Panc1 (cell line): ENCODE measurements at regions not wholly inside any gene's neighbourhood (a gene's known extent, or its start where the extent isn't known, plus 50 kb on each side); places are given as distances from the start of the nearest gene placed in this dataset.

Experiments
- ATAC-seq: fragments of 200-7000 bp; cut with Tn5 transposase; 2 replicates; pipeline ENCODE4 v1.9.1; 2020; ENCODE audit warnings: mild to moderate bottlenecking, moderate library complexity
- BruUV-seq: library from RNA; stranded (reverse); fragments of 400-500 nt; replicated peaks from 2 replicates; lab custom pipeline; 2021; lab: Mats Ljungman, UMichigan
- CTCF ChIA-PET: fragments of 300-600 bp; sonication (Branson Sonifier 250); formaldehyde crosslinking; loops from one replicate; lab custom pipeline; 2022; ENCODE audit warnings: antibody characterized with exemption; lab: Charles Lee
- POLR2A ChIA-PET: fragments of 300-600 bp; sonication (Branson Sonifier 250); formaldehyde crosslinking; loops from one replicate; lab custom pipeline; 2022; ENCODE audit warnings: antibody characterized with exemption; lab: Charles Lee
- DNase-seq: peaks from one replicate; pipeline ENCODE4 v3.0.0-alpha.2; 2010; ENCODE audit warnings: low read depth, low spot score
- H3K27ac ChIP-seq: 2 replicates; pipeline ENCODE4 v1.5.1; 2011; ENCODE audit warnings: mild to moderate bottlenecking, low read length, inconsistent platforms
- H3K27me3 ChIP-seq: fragments of 200-500 bp; sonication (Bioruptor generic); 2 replicates; pipeline ENCODE4 v1.6.0; 2014; ENCODE audit warnings: low read length, inconsistent platforms; ENCODE audit not compliant: control insufficient read depth, insufficient read depth
- H3K36me3 ChIP-seq: fragments of 200-500 bp; sonication (Bioruptor generic); 2 replicates; pipeline ENCODE4 v1.5.1; 2014; ENCODE audit warnings: inconsistent platforms, mild to moderate bottlenecking, low read length, moderate library complexity; ENCODE audit not compliant: control insufficient read depth, insufficient read depth
- H3K4me1 ChIP-seq: 2 replicates; pipeline ENCODE4 v1.5.1; 2011; ENCODE audit warnings: inconsistent platforms, mild to moderate bottlenecking, low read length, moderate library complexity; ENCODE audit not compliant: control insufficient read depth, insufficient read depth
- H3K4me3 ChIP-seq, 2 experiments: 2 replicates each; pipeline ENCODE4 v1.5.1; 2011 to 2012; ENCODE audit warnings: low read depth in 2 of 2, low read length in 2 of 2, mild to moderate bottlenecking in 2 of 2, inconsistent platforms in 1 of 2, moderate library complexity in 1 of 2
- H3K9me3 ChIP-seq: fragments of 200-500 bp; sonication (Bioruptor generic); 2 replicates; pipeline ENCODE4 v1.5.1; 2014; ENCODE audit warnings: low read depth, mild to moderate bottlenecking, inconsistent platforms, low read length, moderate library complexity; ENCODE audit not compliant: control insufficient read depth, insufficient read depth
- CTCF ChIP-seq: fragments of 450-650 bp; IDR thresholded peaks from 2 replicates; pipeline ENCODE4 v1.5.1; 2017; ENCODE audit warnings: mild to moderate bottlenecking
- POLR2AphosphoS5 ChIP-seq: IDR thresholded peaks from 2 replicates; pipeline ENCODE4 v1.6.1; 2012; ENCODE audit warnings: mild to moderate bottlenecking, low read depth, low read length, moderate library complexity
- REST ChIP-seq, 2 experiments: IDR thresholded peaks; 2 replicates each; pipeline ENCODE4 v1.6.1; 2011 to 2012; ENCODE audit warnings: low read depth in 2 of 2, control low read depth in 1 of 2, low read length in 1 of 2, mild to moderate bottlenecking in 1 of 2, moderate library complexity in 1 of 2; ENCODE audit not compliant: insufficient read depth in 1 of 2
- SIN3A ChIP-seq: IDR thresholded peaks from 2 replicates; pipeline ENCODE4 v1.6.1; 2012; ENCODE audit warnings: low read depth, mild to moderate bottlenecking, low read length, moderate library complexity, borderline replicate concordance; ENCODE audit not compliant: insufficient read depth
- TCF7L2 ChIP-seq: IDR thresholded peaks from 2 replicates; pipeline ENCODE4 v1.6.1; 2011; ENCODE audit warnings: mild to moderate bottlenecking, low read depth, low read length, inconsistent platforms
- in situ Hi-C: cut with HindIII; loops from 2 replicates; pipeline ENCODE4 v1.10.0; 2016; ENCODE audit warnings: low sequenced_read_pairs, low pct_unique_long_range_greater_than_20kb
- intact Hi-C: fragments of 100-400 bp; cut with micrococcal nuclease; formaldehyde crosslinking; loops from one replicate; pipeline ENCODE4 v1.10.0; 2022; ENCODE audit not compliant: unreplicated experiment

GRCh38 chr12:38155526-38156496 is 160.8 kb upstream of the ALG10B start:
- ChIA-PET CTCF (no interaction called here), POLR2A (no interaction called here)
- no TSS peak for BruUV-seq
- intact Hi-C loops, result no loop called here
- peak overlapping the region; percentile 25 to 38; a peak in 3 of 4 replicates for H3K4me3 ChIP-seq
- no peaks in the 10 kb centered on the region for H3K4me1 ChIP-seq
- in situ Hi-C loops, result no loop called here
- H3K27me3 ChIP-seq, result no peaks in the 10 kb centered on the region
- TF ChIP-seq TCF7L2, result no peak
- no peak for TF ChIP-seq SIN3A
- no peak for TF ChIP-seq REST (IDR thresholded peaks at IDR 0.05; ENCODE audit: insufficient read depth in 1 of 2, low read depth in 2 of 2, low read length in 1 of 2)
- no peak for TF ChIP-seq CTCF
- TF ChIP-seq POLR2AphosphoS5, result no peak
- ATAC-seq, result peak; percentile 35; the same call in 1 of the 2 replicates
- no peaks in the 10 kb centered on the region for H3K36me3 ChIP-seq
- no peaks in the 10 kb centered on the region for H3K9me3 ChIP-seq
- DNase-seq, result no peak
- H3K27ac ChIP-seq, result no peak overlapping the region; the same call in 1 of the 2 replicates

- no peak for TF ChIP-seq POLR2AphosphoS5
- TF ChIP-seq TCF7L2, result no peak
- TF ChIP-seq SIN3A, result no peak
- TF ChIP-seq REST (IDR thresholded peaks at IDR 0.05; ENCODE audit: insufficient read depth in 1 of 2, low read depth in 2 of 2, low read length in 1 of 2), result no peak
- TF ChIP-seq CTCF, result no peak
- no peak overlapping the region; the same call in 1 of the 2 replicates for H3K27ac ChIP-seq
- no peaks in the 10 kb centered on the region for H3K4me1 ChIP-seq
- intact Hi-C loops (no loop called here), in situ Hi-C loops (no loop called here)
- peak overlapping the region; percentile 25 to 38; a peak in 3 of 4 replicates for H3K4me3 ChIP-seq
- ATAC-seq (no peak), DNase-seq (no peak)
- POLR2A ChIA-PET, result no interaction called here
- BruUV-seq, result no TSS peak
- no peaks in the 10 kb centered on the region for H3K9me3 ChIP-seq
- CTCF ChIA-PET, result no interaction called here
- H3K36me3 ChIP-seq, result no peaks in the 10 kb centered on the region
- no peaks in the 10 kb centered on the region for H3K27me3 ChIP-seq
Measured at GRCh38 chr12:38156497-38157245, 159.9 kb upstream of the ALG10B start.
